SU-DHL-6 (cell line): ENCODE measurements at regions not wholly inside any gene's neighbourhood (a gene's known extent, or its start where the extent isn't known, plus 50 kb on each side); places are given as distances from the start of the nearest gene placed in this dataset.

Experiments used
- H2AFZ ChIP-seq: fragments of 200-600 bp; sonication (generic); 2 replicates; pipeline ENCODE4 v1.6.1; 2014; ENCODE audit warnings: low read depth, mild to moderate bottlenecking, moderate library complexity, mixed read lengths, antibody characterized with exemption, low read length; ENCODE audit not compliant: severe bottlenecking
- H3F3A ChIP-seq: fragments of 200-600 bp; shearing (Covaris generic); 2 replicates; pipeline ENCODE4 v1.6.0; 2016; ENCODE audit warnings: antibody characterized with exemption, mild to moderate bottlenecking; ENCODE audit not compliant: insufficient read depth
- H3K27ac ChIP-seq: fragments of 200-600 bp; sonication (generic); 2 replicates; pipeline ENCODE4 v1.5.1; 2016; ENCODE audit warnings: low read depth, mild to moderate bottlenecking, low read length, moderate library complexity, mixed read lengths
- H3K27me3 ChIP-seq: fragments of 200-600 bp; sonication (generic), shearing (Covaris generic); 2 replicates; pipeline ENCODE4 v1.6.0; 2014; ENCODE audit warnings: mild to moderate bottlenecking, low read length
- H3K36me3 ChIP-seq: fragments of 200-600 bp; sonication (generic); 2 replicates; pipeline ENCODE4 v1.6.1; 2014; ENCODE audit warnings: mild to moderate bottlenecking, low read length, mixed read lengths
- H3K4me2 ChIP-seq: fragments of 300-600, 200-600 bp; shearing (Covaris generic), sonication (generic); 2 replicates; pipeline ENCODE4 v1.6.0; 2014; ENCODE audit warnings: low read length, low read depth, mild to moderate bottlenecking; ENCODE audit not compliant: poor library complexity, severe bottlenecking
- H3K4me3 ChIP-seq: fragments of 200-600 bp; sonication (generic); 2 replicates; pipeline ENCODE4 v1.5.1; 2014; ENCODE audit warnings: antibody characterized with exemption, low read length, mild to moderate bottlenecking, mixed read lengths; ENCODE audit not compliant: insufficient read depth, poor library complexity, severe bottlenecking
- H3K79me2 ChIP-seq: fragments of 200-600 bp; sonication (generic); 2 replicates; pipeline ENCODE4 v1.6.1; 2014; ENCODE audit warnings: mild to moderate bottlenecking, low read length, moderate library complexity; ENCODE audit not compliant: insufficient read depth
- H3K9ac ChIP-seq: fragments of 200-600 bp; sonication (generic); 2 replicates; pipeline ENCODE4 v1.7.0; 2014; ENCODE audit warnings: mild to moderate bottlenecking, low read length
- H3K9me2 ChIP-seq: fragments of 200-600 bp; sonication (generic); replicated peaks from 2 replicates; pipeline ENCODE4 v1.6.1; 2014; ENCODE audit warnings: low read length; ENCODE audit not compliant: insufficient read depth
- H3K9me3 ChIP-seq: fragments of 200-600 bp; sonication (generic); 2 replicates; pipeline ENCODE4 v1.6.1; 2014; ENCODE audit warnings: low read length, mixed read lengths; ENCODE audit not compliant: insufficient read depth
- H4K20me1 ChIP-seq: fragments of 200-600 bp; sonication (generic); 2 replicates; pipeline ENCODE4 v1.6.1; 2014; ENCODE audit warnings: low read depth, mild to moderate bottlenecking, antibody characterized with exemption, low read length, moderate library complexity, mixed read lengths
- CTCF ChIP-seq: fragments of 200-600 bp; sonication (generic); IDR thresholded peaks from one replicate; pipeline ENCODE4 v1.5.1; 2017; ENCODE audit warnings: antibody characterized with exemption, mild to moderate bottlenecking, low read length, moderate library complexity; ENCODE audit not compliant: insufficient read depth, poor library complexity, severe bottlenecking
- EZH2phosphoT487 ChIP-seq: fragments of 200-600 bp; sonication (generic), shearing (Covaris generic); conservative IDR thresholded peaks from 2 replicates; pipeline ENCODE4 v1.6.1; 2018; ENCODE audit warnings: mild to moderate bottlenecking, antibody characterized with exemption, low read length, moderate library complexity, mixed read lengths

- Histone ChIP-seq H3K9me3 (no peaks in the 10 kb centered on the region), H3K4me2 (no peak overlapping the region), H4K20me1 (no peaks in the 10 kb centered on the region), H3K4me3 (no peak overlapping the region), H3F3A (no peaks in the 10 kb centered on the region), H3K9ac (no peak overlapping the region), H3K27ac (no peak overlapping the region), H3K79me2 (no peaks in the 10 kb centered on the region), H2AFZ (no peak overlapping the region), H3K27me3 (no peaks in the 10 kb centered on the region), H3K9me2 (no peaks in the 10 kb centered on the region), H3K36me3 (no peaks in the 10 kb centered on the region)
- TF ChIP-seq CTCF (no peak), EZH2phosphoT487 (no peak)
Measured at GRCh38 chr14:83316356-83316755, 1782.7 kb upstream of the SEL1L start.

GRCh38 chr14:83320837-83321236, 1787.2 kb upstream of the SEL1L start:
- TF ChIP-seq CTCF, result no peak
- no peak for TF ChIP-seq EZH2phosphoT487
- no peaks in the 10 kb centered on the region for H4K20me1 ChIP-seq
- no peaks in the 10 kb centered on the region for H3K9me2 ChIP-seq
- H3K79me2 ChIP-seq, result no peaks in the 10 kb centered on the region
- H3K9me3 ChIP-seq, result no peaks in the 10 kb centered on the region
- H3K4me3 ChIP-seq, result no peak overlapping the region
- no peak overlapping the region for H3K27ac ChIP-seq
- no peak overlapping the region for H2AFZ ChIP-seq
- H3F3A ChIP-seq, result no peaks in the 10 kb centered on the region
- H3K36me3 ChIP-seq, result no peaks in the 10 kb centered on the region
- no peak overlapping the region for H3K9ac ChIP-seq
- H3K27me3 ChIP-seq, result no peaks in the 10 kb centered on the region
- no peak overlapping the region for H3K4me2 ChIP-seq

- no peak for TF ChIP-seq EZH2phosphoT487
- TF ChIP-seq CTCF, result no peak
- Histone ChIP-seq H3K9me3 (no peaks in the 10 kb centered on the region), H3K4me2 (no peak overlapping the region), H3K36me3 (no peaks in the 10 kb centered on the region), H3F3A (no peaks in the 10 kb centered on the region; the same call in 1 of the 2 replicates), H3K4me3 (no peak overlapping the region), H4K20me1 (no peaks in the 10 kb centered on the region), H3K27me3 (no peaks in the 10 kb centered on the region), H2AFZ (no peak overlapping the region), H3K9ac (no peak overlapping the region), H3K9me2 (no peaks in the 10 kb centered on the region), H3K27ac (no peak overlapping the region), H3K79me2 (no peaks in the 10 kb centered on the region)
Measured at GRCh38 chr14:83331513-83331912, 1797.9 kb upstream of the SEL1L start.

- Histone ChIP-seq H3K27me3 (no peaks in the 10 kb centered on the region), H3K27ac (no peak overlapping the region), H3K9me3 (no peaks in the 10 kb centered on the region), H3K36me3 (0 out of 2 replicates have a peak, but pooled peaks cover 5% of the 10 kb centered on the region), H3K9ac (no peak overlapping the region), H2AFZ (no peak overlapping the region), H4K20me1 (no peaks in the 10 kb centered on the region), H3K4me3 (no peak overlapping the region), H3K79me2 (no peaks in the 10 kb centered on the region), H3F3A (no peaks in the 10 kb centered on the region), H3K9me2 (no peaks in the 10 kb centered on the region), H3K4me2 (no peak overlapping the region)
- TF ChIP-seq CTCF, result no peak
- no peak for TF ChIP-seq EZH2phosphoT487
Measured at GRCh38 chr14:83342590-83342989, 1808.9 kb upstream of the SEL1L start.
